ENCODE measurements at regions not wholly inside any gene's neighbourhood (a gene's known extent, or its start where the extent isn't known, plus 50 kb on each side); places are given as distances from the start of the nearest gene placed in this dataset.

DNA sequence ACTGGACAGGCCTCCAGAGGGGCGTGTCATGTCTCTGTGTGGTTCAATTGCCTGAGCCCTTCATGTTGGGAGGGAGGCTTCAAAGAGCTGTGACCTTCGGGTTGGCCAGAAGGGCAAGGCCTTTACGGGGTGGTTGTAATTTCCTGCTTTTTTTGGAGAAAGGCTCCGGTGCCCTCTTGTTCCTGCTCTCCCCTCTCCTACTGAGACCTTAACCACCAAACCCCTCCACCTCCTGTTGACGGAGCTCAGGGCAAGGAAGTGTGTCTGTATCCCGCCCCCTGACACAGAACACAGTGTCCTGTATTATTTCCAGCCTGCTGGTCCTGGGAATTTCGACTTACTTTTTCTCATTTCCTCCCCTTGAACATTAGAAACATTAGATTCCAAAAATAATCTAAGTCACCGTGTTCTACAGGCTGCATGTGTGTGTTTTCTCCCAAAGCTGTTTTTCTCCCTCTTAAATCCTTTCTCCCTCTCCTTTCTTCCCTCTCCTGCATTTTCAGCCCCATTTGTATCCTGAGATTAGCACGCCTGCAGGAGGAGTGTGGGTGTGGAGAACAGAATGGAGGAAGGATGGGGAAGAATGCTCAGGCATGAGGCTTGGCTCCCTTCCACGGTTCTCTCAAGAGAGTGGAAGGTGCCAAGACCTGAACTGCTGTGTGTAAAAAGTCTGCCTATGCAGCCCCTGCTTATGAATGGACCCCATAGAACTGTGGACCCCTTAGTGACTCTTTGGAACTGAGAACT lies 285.4 kb upstream of the ROPN1 start:
- no peak for DNase-seq (ENCODE audit: low read depth)

DNA sequence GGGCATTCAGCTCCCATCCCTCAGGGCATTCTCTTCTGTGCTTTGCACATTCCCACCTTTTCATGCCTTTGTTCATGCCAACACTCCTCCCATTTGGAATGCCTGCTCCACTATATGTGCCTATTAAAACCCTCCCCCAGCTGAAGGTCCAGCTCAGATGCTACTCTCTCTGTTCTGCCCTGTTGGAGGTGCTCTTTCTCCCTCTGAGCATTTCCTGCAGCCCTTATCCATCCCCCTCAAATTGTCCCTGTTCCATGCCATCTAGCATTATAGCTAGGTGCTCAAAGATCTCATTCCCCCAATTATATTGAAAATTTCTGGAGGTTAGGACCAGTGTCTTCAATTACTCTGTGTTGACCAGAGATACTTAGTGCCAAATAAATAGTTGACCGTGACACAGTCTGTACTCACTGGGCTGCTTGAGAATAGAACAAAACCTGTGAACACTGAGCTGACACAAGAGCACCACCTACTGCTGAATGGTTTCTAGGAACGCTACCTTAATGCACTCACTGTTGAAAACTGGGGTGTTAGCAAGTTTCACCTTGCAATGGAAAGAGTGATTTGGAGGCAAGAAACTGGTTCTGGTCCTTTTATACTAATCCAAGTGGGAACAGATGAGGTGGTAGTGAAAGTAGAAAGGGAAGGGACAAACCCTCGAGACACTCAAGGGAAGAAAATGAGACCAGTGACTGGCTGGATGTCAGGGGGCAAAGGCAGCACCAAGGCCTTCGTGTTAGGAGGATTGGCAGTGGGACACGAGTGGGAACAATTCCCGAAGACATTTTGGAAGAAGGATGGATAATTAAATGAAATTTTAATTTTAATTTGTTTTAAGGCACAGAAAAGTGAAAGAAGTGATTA lies 289.8 kb upstream of the ROPN1 start:
- DNase-seq (ENCODE audit: low read depth): no peak

GRCh38 chr3:124282751-124283651 lies 291.1 kb upstream of the ROPN1 start:
- no peak for DNase-seq (ENCODE audit: low read depth)

DNA sequence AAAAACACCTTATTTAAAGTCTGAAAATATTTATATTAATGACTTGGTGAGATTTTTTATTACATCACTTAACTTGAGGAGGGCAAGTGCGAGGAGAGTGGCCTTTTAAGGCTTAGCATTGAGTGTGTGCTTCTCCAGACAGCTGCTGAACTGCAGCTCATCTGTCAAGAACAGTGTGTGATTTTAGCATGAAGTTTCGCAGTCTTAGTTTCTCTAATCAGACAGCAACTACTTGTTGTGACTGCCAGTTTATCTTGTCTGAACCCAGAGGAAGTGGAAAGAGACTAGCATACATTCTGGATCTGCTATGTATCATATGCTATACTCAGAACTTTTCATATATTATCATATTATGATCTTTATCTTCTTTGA lies 291.7 kb upstream of the ROPN1 start:
- DNase-seq (ENCODE audit: low read depth): no peak

- no peak for DNase-seq (ENCODE audit: low read depth)
Observed at GRCh38 chr3:124288996-124289395, 297.1 kb upstream of the ROPN1 start.

GRCh38 chr3:124291008-124291407 lies 299.1 kb upstream of the ROPN1 start:
- no peak for DNase-seq (ENCODE audit: low read depth)

- DNase-seq (ENCODE audit: low read depth): no peak
Observed at GRCh38 chr3:124292329-124292728, 300.4 kb upstream of the ROPN1 start.

DNA sequence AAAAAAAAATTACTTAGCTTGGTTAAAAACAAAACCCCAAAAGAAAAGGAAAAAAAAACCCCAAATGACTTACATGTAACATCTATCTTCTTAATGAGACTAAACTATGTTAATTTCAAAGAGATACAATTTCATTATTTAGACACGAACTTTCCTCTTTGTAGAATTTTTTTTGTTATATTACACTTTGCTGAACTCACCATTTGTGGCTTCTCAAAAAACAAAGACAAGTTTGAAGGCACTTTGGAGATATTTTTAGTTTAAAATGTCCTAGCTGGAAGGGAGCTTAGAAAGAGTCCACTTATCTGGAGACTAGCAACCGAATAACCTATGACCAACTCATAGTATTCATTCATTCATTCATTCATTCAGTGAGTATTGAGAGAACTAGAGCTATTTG lies 301.7 kb upstream of the ROPN1 start:
- DNase-seq (ENCODE audit: low read depth): no peak

DNA sequence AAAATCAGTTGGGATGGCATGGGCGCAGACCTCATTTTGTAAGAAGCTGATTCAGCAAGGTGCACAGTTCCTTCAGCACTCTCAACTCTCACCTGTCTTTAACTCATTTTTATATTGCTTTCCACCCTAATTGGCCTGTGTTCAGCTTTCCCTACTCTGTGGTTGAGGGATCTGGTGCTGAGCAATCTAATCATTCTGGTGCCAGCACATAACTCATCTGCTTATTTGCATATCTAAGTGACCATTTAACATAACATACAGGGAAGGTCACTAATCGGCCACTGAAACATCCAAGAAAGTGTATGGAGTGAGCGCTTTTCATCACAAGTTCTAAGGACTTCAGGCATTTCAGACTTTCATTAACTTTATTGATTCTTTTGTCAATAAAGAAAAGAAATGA lies 303.4 kb upstream of the ROPN1 start:
- DNase-seq (ENCODE audit: low read depth): no peak

- DNase-seq (ENCODE audit: low read depth): no peak
Observed at GRCh38 chr3:124296406-124296805, 304.5 kb upstream of the ROPN1 start.

DNA sequence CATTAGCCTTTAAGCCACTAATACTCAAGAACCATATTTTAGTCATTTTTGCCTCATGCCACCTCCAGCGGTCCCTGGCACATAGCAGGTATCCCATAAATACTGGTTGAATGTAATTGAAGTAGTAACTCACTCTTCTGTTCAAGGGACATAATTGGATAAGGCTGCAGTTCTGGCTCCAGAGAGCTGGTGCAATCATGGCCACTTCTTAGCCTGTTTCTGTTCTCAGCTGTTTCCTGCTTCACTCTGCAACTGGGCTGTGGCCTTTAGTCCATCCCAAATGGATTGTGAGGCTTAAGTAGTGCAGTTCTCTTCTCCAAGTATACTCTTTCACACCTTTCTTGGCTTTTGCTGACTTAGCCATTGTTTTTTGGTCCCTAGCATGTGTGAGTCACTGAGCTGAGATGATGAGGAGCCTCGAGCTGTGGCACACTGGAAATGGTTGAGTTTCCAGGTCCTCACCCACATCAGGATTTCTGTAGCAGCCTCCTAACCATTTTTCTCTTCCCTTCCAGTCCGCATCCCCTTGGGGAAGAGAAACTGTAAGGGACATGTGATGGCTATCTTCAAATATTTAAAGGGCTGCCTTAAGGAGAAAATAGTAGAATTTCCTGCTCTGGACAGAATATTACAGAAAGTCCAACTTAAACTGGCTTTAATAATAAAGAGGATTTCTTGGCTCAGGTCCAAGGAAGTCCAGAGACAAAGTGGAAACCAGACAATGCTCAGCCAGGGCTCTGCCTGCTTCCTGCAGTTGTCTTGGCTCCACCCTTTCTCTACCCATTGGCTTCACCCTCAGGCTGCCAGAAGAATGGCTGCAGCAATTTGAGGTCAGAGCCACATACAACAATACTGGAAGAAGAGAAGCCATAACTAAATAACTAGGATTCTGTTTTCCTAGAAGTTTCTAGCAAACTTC lies 305.4 kb upstream of the ROPN1 start:
- DNase-seq (ENCODE audit: low read depth): no peak

- DNase-seq (ENCODE audit: low read depth): no peak
Observed at GRCh38 chr3:124298301-124298700, 306.4 kb upstream of the ROPN1 start.

GRCh38 chr3:124298951-124299350 lies 307.0 kb upstream of the ROPN1 start:
- DNase-seq (ENCODE audit: low read depth): no peak

GRCh38 chr3:124299831-124300230 lies 307.9 kb upstream of the ROPN1 start:
- no peak for DNase-seq (ENCODE audit: low read depth)

GRCh38 chr3:124300416-124300815 lies 308.5 kb upstream of the ROPN1 start:
- DNase-seq (ENCODE audit: low read depth): no peak

DNA sequence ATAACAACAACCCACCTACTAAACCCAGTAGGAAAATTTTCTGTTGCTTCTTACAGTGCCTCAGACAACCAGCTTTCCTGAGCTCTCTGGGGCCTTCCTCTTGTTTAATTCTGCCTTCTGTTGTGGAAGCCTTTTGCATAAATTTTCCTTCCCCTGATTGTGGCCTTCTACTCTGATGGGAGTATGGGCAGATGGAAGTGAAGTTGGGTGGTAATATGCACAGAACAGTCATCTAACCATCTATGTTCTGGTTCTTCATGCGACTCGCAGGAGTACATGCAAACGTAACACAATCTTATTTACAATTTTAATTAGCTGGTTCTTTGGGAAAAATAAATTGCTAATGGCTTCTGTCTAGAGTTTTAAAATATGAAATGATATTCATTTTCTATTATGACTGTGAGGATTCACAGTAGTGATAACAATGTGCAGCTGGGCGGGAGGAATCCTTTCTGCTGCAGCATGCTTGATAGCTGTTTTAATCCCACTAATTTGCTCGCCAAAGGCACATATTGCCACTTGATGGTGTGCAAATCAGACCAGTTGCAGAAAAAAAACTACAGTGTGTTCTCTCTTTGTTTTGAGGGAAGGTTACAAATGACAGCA lies 311.5 kb upstream of the ROPN1 start:
- no peak for DNase-seq (ENCODE audit: low read depth)

- DNase-seq (ENCODE audit: low read depth): no peak
Observed at GRCh38 chr3:124306665-124307064, 314.7 kb upstream of the ROPN1 start.

GRCh38 chr3:124313621-124314020 lies 321.7 kb upstream of the ROPN1 start:
- no peak for DNase-seq (ENCODE audit: low read depth)

DNA sequence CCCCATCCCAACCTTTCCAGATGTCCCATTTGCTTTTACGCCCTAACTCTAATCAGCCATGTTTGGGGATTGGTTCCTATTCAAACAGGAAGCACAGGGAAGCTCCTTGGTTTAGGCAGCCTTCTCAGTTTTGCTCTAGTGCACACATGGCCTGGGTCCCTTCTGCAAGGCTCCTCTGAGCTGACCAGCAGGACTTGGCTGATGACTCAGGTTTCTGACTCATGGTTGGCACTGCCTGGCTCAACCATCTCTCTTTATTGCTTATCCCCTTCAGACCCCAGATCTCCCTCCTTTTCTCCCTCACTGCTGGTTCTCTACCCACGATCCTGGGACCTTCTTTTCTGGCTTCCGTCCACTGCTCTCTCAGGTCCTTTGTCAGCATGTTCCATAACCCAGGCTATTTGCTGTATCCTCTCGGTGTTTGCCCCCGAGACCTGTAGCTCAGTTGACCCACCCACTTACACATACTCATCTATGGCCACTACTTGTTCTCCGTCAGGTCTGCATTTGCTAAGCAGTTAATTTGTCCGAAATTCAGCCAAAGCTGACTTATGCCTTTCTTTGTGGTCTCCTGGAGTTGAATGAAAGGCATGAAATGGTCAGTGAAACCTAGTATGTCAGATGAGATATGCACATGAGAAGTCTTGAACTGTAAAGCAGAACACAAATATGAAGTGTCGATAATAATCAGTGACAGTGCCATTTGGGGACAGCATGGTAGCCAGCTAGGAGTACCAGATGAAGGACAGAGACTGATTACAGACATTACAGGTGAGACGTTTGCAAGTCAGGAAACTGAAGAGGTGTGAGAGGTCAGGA lies 323.5 kb upstream of the ROPN1 start:
- no peak for DNase-seq (ENCODE audit: low read depth)

GRCh38 chr3:124316034-124316287 lies 324.0 kb upstream of the ROPN1 start:
- no peak for DNase-seq (ENCODE audit: low read depth)

Data from stimulated activated CD8-positive, alpha-beta memory T cell treated with anti-CD3 and anti-CD28 coated beads, Interleukin-7, amount 100 ng/mL, for 24 hours (primary cell).